ENCODE measurements at regions not wholly inside any gene's neighbourhood (a gene's known extent, or its start where the extent isn't known, plus 50 kb on each side); places are given as distances from the start of the nearest gene placed in this dataset.
"Not testable (repeated sequence)": the region's sequence is repeated elsewhere in the genome, so short reads cannot be mapped to it uniquely, and the experiment has no call there.

DNA sequence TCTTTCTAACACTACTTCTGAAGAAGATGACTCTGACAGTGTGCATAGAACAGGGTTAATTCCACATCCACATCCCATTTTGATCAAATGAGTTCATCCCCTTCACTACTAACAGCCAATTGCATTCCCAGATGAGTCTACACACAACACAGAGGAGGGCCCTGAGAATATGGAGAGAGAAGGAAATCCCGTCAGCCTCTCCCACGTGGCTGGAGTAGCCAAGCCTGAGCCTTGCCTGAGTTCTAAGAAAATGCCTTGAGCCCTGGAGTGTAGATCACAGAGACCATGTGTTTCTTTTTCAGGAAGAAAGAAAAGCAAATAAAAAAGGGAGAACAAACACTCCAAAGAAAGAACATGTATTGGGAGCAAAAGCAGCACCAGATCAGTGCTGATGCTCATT is 1147.7 kb downstream of the TMEM121 start:
- DNase-seq: not testable (repeated sequence)

DNA sequence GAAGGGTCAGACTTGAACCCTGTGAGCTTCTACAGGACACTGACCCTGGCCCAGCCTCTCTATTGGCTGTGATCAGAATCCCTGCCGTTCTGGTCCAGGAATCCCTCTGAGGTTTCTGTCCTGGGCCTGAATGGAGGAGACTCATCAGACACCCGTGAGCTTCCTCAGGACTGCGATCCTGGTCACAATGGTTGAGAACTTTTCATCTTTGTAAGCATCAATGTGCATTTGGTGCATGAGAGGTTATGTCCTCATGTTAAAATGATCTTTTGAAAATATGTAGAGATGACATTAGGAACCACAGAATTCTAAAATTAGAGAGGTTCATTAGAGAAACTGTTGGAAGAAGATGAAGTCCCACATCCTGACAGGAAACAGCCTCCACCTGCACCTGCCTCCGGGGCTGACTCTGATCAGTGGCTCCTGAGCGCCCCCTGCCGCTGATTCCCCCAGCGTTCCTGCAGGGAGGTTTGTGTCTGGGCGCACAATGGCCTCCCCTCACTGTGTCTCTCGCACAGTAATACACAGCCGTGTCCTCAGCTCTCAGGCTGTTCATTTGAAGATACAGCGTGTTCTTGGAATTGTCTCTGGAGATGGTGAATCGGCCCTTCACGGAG is 1148.2 kb downstream of the TMEM121 start:
- not testable (repeated sequence) for DNase-seq

- DNase-seq: peak; percentile 51
Observed at GRCh38 chr14:106675716-106676115, 1149.3 kb downstream of the TMEM121 start.

DNA sequence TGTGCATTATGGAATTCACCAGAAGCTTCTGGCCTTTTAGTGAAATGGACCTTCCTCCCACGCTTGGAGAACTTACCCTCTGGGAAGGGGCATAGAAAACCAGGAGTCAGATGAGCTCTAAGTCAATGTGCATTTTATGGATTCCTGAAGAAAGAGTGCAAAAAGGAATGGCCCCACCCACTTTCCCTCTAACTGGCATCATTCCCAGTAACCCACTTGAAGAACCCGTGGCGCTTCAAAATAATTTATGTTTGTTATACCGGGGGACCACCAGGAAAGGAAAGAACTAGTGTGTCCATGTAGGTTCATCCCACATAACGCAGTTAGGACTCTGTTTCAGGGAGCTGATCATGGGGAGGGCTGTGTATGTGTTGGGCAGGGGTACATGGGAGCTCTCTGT is 1153.4 kb downstream of the TMEM121 start:
- DNase-seq: no peak

- DNase-seq: no peak
Observed at GRCh38 chr14:106681161-106681560, 1154.8 kb downstream of the TMEM121 start.

GRCh38 chr14:106681568-106681967 is 1155.2 kb downstream of the TMEM121 start:
- no peak for DNase-seq

DNA sequence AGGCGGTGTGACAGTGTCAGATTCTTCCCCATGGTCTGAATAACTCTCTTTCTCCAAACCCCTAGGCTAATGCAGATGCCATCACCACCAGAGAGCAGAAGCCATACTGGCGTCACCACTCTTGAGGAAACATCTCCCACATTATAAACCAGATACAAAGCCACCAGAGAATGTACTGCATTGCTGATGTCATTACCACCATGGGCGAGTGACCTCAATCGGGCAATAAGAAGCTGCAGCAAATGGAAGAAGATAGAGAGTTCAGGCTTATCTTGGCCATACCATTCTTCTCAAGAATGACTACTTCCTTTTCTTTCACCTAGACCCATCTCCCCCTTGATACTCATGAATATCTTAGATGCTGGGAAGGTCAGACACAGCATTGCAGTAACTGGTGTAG is 1157.2 kb downstream of the TMEM121 start:
- DNase-seq: no peak

GRCh38 chr14:106686533-106686932 is 1160.2 kb downstream of the TMEM121 start:
- no peak for DNase-seq

- DNase-seq: no peak
Observed at GRCh38 chr14:106690333-106690891, 1164.0 kb downstream of the TMEM121 start.

DNA sequence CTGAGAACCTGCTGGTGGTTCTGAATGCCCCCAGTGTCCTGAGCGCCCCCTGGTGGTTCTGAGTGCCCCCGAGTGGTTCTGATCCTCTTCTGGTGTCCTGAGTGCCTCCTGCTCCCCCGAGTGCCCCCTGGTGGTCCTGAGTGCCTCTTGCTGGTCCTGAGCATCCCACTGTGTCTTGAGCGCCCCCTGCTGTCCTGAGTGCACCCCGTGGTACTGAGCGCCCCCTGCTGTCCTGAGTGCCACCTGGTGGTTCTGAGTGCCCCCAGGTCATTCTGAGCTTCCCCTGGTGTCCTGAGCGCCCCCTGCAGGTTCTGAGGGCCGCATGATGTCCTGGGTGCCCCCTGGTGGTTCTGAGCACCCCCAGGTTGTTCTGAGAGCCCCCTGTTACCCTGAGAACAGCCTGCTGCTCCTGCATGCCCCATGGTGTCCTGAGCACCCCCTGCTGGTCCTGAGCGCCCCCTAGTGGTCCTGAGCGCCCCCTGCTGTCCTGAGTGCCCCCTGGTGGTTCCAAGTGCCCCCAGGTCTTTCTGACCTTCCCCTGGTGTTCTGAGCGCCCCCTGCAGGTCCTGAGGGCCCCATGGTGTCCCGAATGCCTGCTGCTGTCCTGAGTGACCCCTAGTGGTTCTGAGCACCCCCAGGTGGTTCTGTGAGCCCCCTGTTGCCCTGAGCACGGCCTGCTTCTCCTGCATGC is 1165.4 kb downstream of the TMEM121 start:
- DNase-seq: no peak

DNA sequence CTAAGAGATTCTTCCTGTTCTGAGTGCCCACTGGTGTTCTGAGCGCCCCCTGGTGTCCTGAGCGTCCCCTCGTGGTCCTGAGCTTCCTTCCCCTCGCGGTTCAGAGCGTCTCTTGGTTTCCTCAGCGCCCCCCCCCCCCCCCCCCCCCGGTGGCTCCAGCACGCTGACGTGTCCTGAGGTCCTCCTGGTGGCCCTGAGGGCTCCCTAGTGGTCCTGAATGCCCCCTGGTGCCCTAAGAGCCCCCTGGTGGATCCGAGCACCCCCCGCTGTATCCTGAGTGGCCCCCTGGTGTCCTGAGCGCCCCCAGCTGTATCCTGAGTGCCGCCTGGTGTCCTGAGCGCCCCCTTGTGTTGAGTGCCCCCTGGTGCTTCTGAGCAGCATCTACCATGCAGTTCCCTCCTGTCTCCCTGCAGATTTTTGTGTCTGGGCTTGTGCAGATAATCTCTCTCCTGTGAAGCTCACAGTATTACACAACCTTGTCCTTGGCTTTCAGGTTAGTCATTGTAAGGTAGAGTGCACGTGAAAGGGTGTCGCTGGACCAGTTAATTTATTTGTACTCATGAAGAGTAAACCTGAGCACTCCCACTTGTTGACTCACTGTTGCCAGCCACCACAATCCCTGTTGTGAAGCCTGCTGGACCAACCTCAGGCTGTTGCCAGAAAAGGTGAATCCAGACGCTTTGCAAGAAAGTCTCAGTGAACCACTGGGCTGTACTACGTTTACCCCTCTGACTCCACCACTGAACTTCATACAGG is 1168.4 kb downstream of the TMEM121 start:
- DNase-seq: no peak

DNA sequence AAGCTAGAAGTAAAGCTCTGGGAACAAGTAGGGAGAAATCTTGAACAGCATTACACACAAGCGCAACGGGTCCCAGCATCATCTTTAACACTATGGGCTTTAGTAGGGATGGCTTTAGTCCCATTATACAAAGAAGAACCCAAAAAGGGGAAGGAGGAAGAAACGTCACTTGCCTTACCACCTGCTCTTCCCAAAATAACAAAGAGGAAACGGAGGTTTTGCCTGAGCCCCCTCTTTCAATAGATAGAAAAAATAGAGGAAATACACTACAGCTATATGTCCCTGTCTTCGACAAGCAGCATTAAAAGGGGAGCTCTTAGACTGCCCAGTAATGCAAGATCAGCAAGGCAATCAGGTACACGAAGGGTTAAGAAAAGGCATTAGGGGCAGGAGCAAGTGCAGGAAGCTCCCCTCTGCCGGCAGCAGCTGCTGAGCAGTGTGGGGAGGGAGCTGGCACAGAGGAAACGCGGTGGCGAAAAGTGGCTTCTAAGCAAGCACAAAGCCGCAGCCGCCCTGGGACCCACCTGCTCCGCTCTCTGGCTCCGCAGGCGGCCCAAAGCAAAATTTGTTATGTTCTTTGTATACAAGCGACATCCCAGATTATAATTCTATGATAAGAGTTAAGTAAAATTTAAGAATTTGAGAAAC is 1172.4 kb downstream of the TMEM121 start:
- DNase-seq: not testable (repeated sequence)

DNA sequence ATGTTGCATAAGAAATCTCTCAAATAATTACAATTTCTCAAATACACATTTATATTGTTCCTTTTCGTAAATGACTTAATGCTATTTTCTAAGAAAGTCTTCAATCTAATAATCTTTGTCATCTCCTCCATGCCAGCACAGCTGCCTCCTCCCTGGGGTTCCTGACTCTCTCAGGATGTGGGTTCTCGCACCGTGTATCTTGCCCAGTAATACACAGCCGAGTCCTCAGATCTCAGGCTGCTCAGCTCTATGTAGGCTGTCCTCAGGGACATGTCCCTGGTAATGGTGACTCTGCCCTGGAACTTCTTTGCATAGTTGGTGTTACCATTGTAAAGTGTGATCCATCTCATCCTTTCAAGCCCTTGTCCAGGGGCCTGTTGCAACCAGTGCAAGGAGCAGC is 1177.3 kb downstream of the TMEM121 start:
- DNase-seq: not testable (repeated sequence)

DNA sequence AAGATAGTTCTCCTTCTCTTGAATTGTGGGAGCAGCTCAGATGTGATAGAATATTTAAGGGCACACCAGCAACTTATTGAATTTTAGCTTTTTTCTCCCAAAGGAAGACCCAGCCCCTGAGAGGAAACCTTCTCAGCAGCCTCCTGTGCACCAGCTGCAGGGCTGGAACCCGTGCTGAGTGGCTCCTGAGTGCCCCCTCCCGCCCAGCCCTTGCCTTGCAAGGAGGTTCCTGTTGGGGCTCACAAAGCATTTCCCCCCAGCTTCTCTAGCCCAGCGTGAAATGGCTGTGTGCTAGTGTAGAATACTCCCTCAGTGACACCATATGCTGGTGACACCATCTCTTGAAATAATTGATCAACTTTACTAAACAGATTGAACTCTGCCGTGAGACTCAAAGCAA is 1180.1 kb downstream of the TMEM121 start:
- not testable (repeated sequence) for DNase-seq

- DNase-seq: not testable (repeated sequence)
Observed at GRCh38 chr14:106710187-106710586, 1183.8 kb downstream of the TMEM121 start.

DNA sequence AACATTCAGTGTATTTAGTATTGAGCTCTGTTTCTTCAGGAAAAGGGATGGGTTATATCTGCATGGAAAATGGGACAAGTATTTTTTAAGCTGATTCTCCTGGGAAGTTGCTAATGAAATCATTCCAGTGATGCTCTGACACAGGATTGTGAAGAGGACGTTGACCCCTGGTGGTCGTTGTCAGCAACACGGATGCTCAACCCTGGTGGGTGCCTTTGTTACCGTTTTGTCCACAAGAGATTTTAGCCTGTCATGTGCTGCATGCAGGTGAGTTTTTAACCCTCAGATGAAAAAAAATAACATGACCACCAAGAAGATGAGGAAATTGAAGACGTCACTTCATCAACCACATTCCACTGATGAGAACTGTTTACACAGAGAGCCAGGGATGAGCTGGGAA is 1186.1 kb downstream of the TMEM121 start:
- not testable (repeated sequence) for DNase-seq

DNA sequence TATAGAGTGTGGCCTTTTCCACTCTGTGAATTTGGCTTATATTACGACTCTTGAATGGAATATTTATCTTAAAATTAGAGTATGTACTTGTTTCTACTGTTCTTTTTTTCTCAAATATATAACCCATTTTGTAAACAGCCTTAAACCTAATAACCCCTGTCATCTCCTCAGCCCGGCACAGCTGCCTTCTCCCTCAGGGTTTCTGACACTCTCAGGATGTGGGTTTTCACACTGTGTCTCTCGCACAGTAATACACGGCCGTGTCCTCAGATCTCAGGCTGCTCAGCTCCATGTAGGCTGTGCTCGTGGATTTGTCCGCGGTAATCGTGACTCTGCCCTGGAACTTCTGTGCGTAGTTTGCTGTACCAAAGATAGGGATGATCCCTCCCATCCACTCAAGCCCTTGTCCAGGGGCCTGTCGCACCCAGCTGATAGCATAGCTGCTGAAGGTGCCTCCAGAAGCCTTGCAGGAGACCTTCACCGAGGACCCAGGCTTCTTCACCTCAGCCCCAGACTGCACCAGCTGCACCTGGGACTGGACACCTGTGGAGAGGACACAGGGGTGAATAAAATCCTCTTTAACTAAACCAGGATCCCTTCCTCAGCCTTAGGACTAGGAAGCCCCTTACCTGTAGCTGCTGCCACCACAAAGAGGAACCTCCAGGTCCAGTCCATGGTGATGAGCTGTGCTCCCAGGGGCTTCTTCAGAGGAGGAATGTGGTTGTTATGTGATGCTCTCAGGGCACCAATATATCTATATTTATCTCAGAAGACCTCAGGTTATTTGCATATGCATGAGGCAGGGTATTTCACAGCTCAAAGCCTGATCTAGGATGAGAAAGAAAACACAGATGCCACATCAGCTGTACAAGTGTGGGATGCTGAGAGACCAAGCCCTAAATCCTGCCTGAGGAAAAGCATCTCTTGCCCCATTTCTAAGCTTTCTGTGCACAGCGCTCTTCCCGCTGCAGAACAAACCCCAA is 1188.4 kb downstream of the TMEM121 start:
- DNase-seq: not testable (repeated sequence)

- not testable (repeated sequence) for DNase-seq
Observed at GRCh38 chr14:106717544-106717943, 1191.2 kb downstream of the TMEM121 start.

GRCh38 chr14:106719880-106720279 is 1193.5 kb downstream of the TMEM121 start:
- not testable (repeated sequence) for DNase-seq

DNA sequence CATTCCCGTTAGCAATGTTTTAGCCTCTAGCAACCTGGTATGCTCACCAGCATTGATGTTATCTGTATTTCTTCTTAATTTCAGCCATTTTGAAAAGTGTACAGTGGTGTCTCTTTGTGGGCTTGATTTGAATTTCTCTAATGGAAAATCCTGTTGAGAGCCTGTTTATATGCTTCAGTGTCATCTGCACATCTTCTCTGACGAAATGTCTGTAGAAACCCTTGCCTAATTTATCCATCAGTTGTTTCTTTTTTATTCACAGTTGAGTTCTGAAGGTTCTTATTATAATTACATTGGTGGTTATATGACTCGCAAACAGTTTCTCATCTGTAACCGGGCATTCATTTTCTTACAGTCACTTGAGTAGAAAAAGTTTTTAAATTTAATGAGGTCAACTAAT is 1195.5 kb downstream of the TMEM121 start:
- DNase-seq: not testable (repeated sequence)

- not testable (repeated sequence) for DNase-seq
Observed at GRCh38 chr14:106722813-106723687, 1196.7 kb downstream of the TMEM121 start.

All from NCI-H524 treated with DMSO at 0.1 percent for 48 hours (cell line).